Suprapubic skin (tissue), 4 donors: ENCODE measurements at regions not wholly inside any gene's neighbourhood (a gene's known extent, or its start where the extent isn't known, plus 50 kb on each side); places are given as distances from the start of the nearest gene placed in this dataset.

Experiments
- POLR2A ChIP-seq, 2 donors: fragments of 450-650 bp; IDR thresholded peaks; one replicate each; pipeline ENCODE4 v1.6.1; 2017; ENCODE audit warnings: antibody characterized with exemption in 2 of 2, mild to moderate bottlenecking in 2 of 2, moderate library complexity in 2 of 2
- POLR2AphosphoS5 ChIP-seq, 3 donors: sonication (generic); formaldehyde crosslinking; IDR thresholded peaks; one replicate each; pipeline ENCODE4 v1.6.1; 2017; ENCODE audit warnings: antibody characterized with exemption in 3 of 3
- TF ChIP-seq, protein P1 (sequence below), 2 donors: fragments of 200-600 bp in 1 of 2; fragments of 450-650 bp in 1 of 2; sonication (generic) in 1 of 2; IDR thresholded peaks; one replicate each; pipeline ENCODE4 v1.5.1; 2016 to 2019; ENCODE audit warnings: antibody characterized with exemption in 2 of 2, mild to moderate bottlenecking in 1 of 2, moderate library complexity in 1 of 2

DNA sequence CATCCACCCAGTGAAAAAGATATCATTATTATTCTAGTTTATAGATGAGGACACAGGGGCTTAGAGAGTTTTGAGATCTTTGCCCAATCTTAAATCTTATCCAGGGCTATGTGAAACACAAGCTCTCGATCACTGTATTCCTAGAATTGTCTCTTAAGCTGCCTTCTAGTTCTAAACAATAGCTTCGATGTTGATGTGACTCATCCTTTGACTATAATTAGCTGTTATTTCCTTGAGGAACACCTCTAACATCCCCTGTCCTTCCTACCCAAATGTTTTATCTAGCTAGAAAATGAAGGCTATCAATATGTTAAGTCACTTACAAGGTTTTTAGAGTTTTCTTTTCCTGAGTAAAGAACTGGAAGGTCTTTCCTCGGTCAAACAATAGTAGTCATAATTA, 83.1 kb upstream of the STAC start:
- TF ChIP-seq POLR2A (IDR thresholded peaks at IDR 0.05) (no peak), POLR2AphosphoS5 (IDR thresholded peaks at IDR 0.05) (no peak)
- TF ChIP-seq, protein P1, sequence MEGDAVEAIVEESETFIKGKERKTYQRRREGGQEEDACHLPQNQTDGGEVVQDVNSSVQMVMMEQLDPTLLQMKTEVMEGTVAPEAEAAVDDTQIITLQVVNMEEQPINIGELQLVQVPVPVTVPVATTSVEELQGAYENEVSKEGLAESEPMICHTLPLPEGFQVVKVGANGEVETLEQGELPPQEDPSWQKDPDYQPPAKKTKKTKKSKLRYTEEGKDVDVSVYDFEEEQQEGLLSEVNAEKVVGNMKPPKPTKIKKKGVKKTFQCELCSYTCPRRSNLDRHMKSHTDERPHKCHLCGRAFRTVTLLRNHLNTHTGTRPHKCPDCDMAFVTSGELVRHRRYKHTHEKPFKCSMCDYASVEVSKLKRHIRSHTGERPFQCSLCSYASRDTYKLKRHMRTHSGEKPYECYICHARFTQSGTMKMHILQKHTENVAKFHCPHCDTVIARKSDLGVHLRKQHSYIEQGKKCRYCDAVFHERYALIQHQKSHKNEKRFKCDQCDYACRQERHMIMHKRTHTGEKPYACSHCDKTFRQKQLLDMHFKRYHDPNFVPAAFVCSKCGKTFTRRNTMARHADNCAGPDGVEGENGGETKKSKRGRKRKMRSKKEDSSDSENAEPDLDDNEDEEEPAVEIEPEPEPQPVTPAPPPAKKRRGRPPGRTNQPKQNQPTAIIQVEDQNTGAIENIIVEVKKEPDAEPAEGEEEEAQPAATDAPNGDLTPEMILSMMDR (IDR thresholded peaks at IDR 0.05): no peak
